ENCODE measurements at regions not wholly inside any gene's neighbourhood (a gene's known extent, or its start where the extent isn't known, plus 50 kb on each side); places are given as distances from the start of the nearest gene placed in this dataset.

GRCh38 chr2:187171318-187171717 lies 276.7 kb downstream of the CALCRL start:
- no peak overlapping the region for H3K4me3 ChIP-seq
- no peaks in the 10 kb centered on the region for H3K27me3 ChIP-seq
- no peak for TF ChIP-seq CTCF (IDR thresholded peaks at IDR 0.05)
- H3K9me3 ChIP-seq, result no peaks in the 10 kb centered on the region
- H3K4me1 ChIP-seq, result no peaks in the 10 kb centered on the region
- intact Hi-C loops (cut with DNase I), result no loop called here
- no peaks in the 10 kb centered on the region for H3K36me3 ChIP-seq
- no peak for DNase-seq (ENCODE audit: low spot score in 2 of 2)
- H3K27ac ChIP-seq, result no peak overlapping the region

- H3K27ac ChIP-seq, result no peak overlapping the region
- no peaks in the 10 kb centered on the region for H3K27me3 ChIP-seq
- H3K4me3 ChIP-seq, result no peak overlapping the region
- no peaks in the 10 kb centered on the region for H3K36me3 ChIP-seq
- DNase-seq (ENCODE audit: low spot score in 2 of 2), result no peak
- no peak for TF ChIP-seq CTCF (IDR thresholded peaks at IDR 0.05)
- H3K9me3 ChIP-seq, result no peaks in the 10 kb centered on the region
- intact Hi-C loops (cut with DNase I), result no loop called here
- H3K4me1 ChIP-seq, result no peaks in the 10 kb centered on the region
Observed at GRCh38 chr2:187169864-187170263, 278.2 kb downstream of the CALCRL start.

GRCh38 chr2:187168720-187169713 lies 279.0 kb downstream of the CALCRL start:
- intact Hi-C loops (cut with DNase I), result no loop called here
- TF ChIP-seq CTCF (IDR thresholded peaks at IDR 0.05), result no peak
- DNase-seq (ENCODE audit: low spot score in 2 of 2), result no peak

GRCh38 chr2:187167491-187167890 lies 280.6 kb downstream of the CALCRL start:
- Histone ChIP-seq H3K27me3 (no peaks in the 10 kb centered on the region), H3K36me3 (no peaks in the 10 kb centered on the region), H3K4me3 (no peak overlapping the region), H3K27ac (no peak overlapping the region), H3K9me3 (no peaks in the 10 kb centered on the region), H3K4me1 (no peaks in the 10 kb centered on the region)
- DNase-seq (ENCODE audit: low spot score in 2 of 2), result no peak
- intact Hi-C loops (cut with DNase I), result no loop called here
- no peak for TF ChIP-seq CTCF (IDR thresholded peaks at IDR 0.05)

More at GRCh38 chr2:187168720-187169713, 279.0 kb downstream of the CALCRL start:
- no peak overlapping the region for H3K27ac ChIP-seq
- no peaks in the 10 kb centered on the region for H3K36me3 ChIP-seq
- no peak overlapping the region for H3K4me3 ChIP-seq
- no peaks in the 10 kb centered on the region for H3K4me1 ChIP-seq
- no peaks in the 10 kb centered on the region for H3K9me3 ChIP-seq
- H3K27me3 ChIP-seq, result no peaks in the 10 kb centered on the region

- Histone ChIP-seq H3K4me3 (no peak overlapping the region), H3K36me3 (no peaks in the 10 kb centered on the region), H3K4me1 (no peaks in the 10 kb centered on the region), H3K27me3 (no peaks in the 10 kb centered on the region), H3K27ac (no peak overlapping the region), H3K9me3 (no peaks in the 10 kb centered on the region)
- no peak for DNase-seq (ENCODE audit: low spot score in 2 of 2)
- no peak for TF ChIP-seq CTCF (IDR thresholded peaks at IDR 0.05)
- intact Hi-C loops (cut with DNase I), result no loop called here
Observed at GRCh38 chr2:187165936-187166610, 282.0 kb downstream of the CALCRL start.
